Amniotic epithelial cell (primary cell): ENCODE measurements at regions not wholly inside any gene's neighbourhood (a gene's known extent, or its start where the extent isn't known, plus 50 kb on each side); places are given as distances from the start of the nearest gene placed in this dataset.
"Not testable (repeated sequence)": the region's sequence is repeated elsewhere in the genome, so short reads cannot be mapped to it uniquely, and the experiment has no call there.

Experiments used
- DNase-seq: peaks from one replicate; pipeline ENCODE4 v3.0.0-alpha.2; 2010; ENCODE audit warnings: low read depth

- no peak for DNase-seq
These were observed 157.8 kb upstream of the TRPC6 start for GRCh38 chr11:101741479-101742175.

GRCh38 chr11:101741061-101741460 is 157.3 kb upstream of the TRPC6 start:
- no peak for DNase-seq

- no peak for DNase-seq
These were observed 154.6 kb upstream of the TRPC6 start for GRCh38 chr11:101738452-101738851.

GRCh38 chr11:101729406-101730078 is 145.7 kb upstream of the TRPC6 start:
- DNase-seq: no peak

GRCh38 chr11:101727451-101727850 is 143.6 kb upstream of the TRPC6 start:
- no peak for DNase-seq

- DNase-seq: no peak
These were observed 143.2 kb upstream of the TRPC6 start for GRCh38 chr11:101726988-101727387.

- DNase-seq: no peak
These were observed 139.6 kb upstream of the TRPC6 start for GRCh38 chr11:101723371-101723770.

- DNase-seq: no peak
These were observed 137.5 kb upstream of the TRPC6 start for GRCh38 chr11:101721270-101721669.

- DNase-seq: peak; percentile 7
These were observed 134.6 kb upstream of the TRPC6 start for GRCh38 chr11:101718402-101718801.

GRCh38 chr11:101717619-101718018 is 133.8 kb upstream of the TRPC6 start:
- DNase-seq: no peak

- no peak for DNase-seq
These were observed 131.5 kb upstream of the TRPC6 start for GRCh38 chr11:101715281-101715680.

GRCh38 chr11:101707477-101707876 is 123.7 kb upstream of the TRPC6 start:
- DNase-seq: no peak

- DNase-seq: no peak
These were observed 122.7 kb upstream of the TRPC6 start for GRCh38 chr11:101706541-101706940.

GRCh38 chr11:101705972-101706371 is 122.2 kb upstream of the TRPC6 start:
- no peak for DNase-seq

- DNase-seq: not testable (repeated sequence)
These were observed 111.1 kb upstream of the TRPC6 start for GRCh38 chr11:101694869-101695268.

GRCh38 chr11:101692980-101693379 is 109.2 kb upstream of the TRPC6 start:
- DNase-seq: no peak

- peak; percentile 17 for DNase-seq
These were observed 102.7 kb upstream of the TRPC6 start for GRCh38 chr11:101686514-101686913.

GRCh38 chr11:101668236-101668635 is 84.4 kb upstream of the TRPC6 start:
- no peak for DNase-seq

- no peak for DNase-seq
These were observed 83.1 kb upstream of the TRPC6 start for GRCh38 chr11:101666916-101667315.

- no peak for DNase-seq
These were observed 77.8 kb upstream of the TRPC6 start for GRCh38 chr11:101661559-101661958.
